ENCODE measurements at regions not wholly inside any gene's neighbourhood (a gene's known extent, or its start where the extent isn't known, plus 50 kb on each side); places are given as distances from the start of the nearest gene placed in this dataset.

GRCh38 chr2:6043238-6043637, 351.1 kb downstream of the SOX11 start:
- no peak for TF ChIP-seq POLR2A (IDR thresholded peaks at IDR 0.05)
- TF ChIP-seq, protein P1, sequence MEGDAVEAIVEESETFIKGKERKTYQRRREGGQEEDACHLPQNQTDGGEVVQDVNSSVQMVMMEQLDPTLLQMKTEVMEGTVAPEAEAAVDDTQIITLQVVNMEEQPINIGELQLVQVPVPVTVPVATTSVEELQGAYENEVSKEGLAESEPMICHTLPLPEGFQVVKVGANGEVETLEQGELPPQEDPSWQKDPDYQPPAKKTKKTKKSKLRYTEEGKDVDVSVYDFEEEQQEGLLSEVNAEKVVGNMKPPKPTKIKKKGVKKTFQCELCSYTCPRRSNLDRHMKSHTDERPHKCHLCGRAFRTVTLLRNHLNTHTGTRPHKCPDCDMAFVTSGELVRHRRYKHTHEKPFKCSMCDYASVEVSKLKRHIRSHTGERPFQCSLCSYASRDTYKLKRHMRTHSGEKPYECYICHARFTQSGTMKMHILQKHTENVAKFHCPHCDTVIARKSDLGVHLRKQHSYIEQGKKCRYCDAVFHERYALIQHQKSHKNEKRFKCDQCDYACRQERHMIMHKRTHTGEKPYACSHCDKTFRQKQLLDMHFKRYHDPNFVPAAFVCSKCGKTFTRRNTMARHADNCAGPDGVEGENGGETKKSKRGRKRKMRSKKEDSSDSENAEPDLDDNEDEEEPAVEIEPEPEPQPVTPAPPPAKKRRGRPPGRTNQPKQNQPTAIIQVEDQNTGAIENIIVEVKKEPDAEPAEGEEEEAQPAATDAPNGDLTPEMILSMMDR (IDR thresholded peaks at IDR 0.05), result no peak
- 82 to 100% methylated on average over 1 to 3 of the region's 9 CpGs for WGBS, 2 donors
- no peak for DNase-seq

DNA sequence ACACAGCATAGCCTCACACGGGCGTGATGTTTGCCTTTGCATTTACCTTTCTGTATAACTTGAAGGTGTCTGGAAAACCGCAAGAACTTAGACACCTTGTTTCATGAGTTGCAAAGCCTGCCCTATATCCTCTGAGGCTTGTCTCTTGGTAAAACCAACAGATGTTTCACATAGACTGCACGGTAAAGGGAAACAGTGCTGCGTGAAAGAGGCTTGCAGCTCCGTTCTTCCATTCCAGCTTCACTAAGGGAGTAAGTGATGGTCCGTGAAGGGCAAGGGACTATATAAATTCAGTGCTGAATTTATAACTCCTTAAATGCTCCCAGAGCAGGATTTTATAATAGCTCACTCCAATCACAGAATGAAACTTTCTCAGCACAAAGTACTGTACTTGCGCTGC, 360.5 kb downstream of the SOX11 start:
- no peaks in the 10 kb centered on the region for H3K9me3 ChIP-seq
- H3K4me3 ChIP-seq, result no peak overlapping the region
- no peak for DNase-seq
- H3K36me3 ChIP-seq, result no peaks in the 10 kb centered on the region
- H3K4me1 ChIP-seq, result no peaks in the 10 kb centered on the region
- no peaks in the 10 kb centered on the region for H3K27me3 ChIP-seq
- 64 to 67% methylated on average over 8 of the region's 8 CpGs for WGBS, 2 donors
- TF ChIP-seq, protein P1 (IDR thresholded peaks at IDR 0.05), result no peak
- no peak for TF ChIP-seq POLR2A (IDR thresholded peaks at IDR 0.05)
- intact Hi-C loops (cut with DNase I), result no loop called here
- no peak overlapping the region for H3K27ac ChIP-seq

More at GRCh38 chr2:6043238-6043637, 351.1 kb downstream of the SOX11 start:
- no peak overlapping the region for H3K4me3 ChIP-seq
- no peak overlapping the region for H3K27ac ChIP-seq
- intact Hi-C loops (cut with DNase I), result no loop called here
- H3K36me3 ChIP-seq, result no peaks in the 10 kb centered on the region
- H3K9me3 ChIP-seq, result peaks cover 0 to 27% (median 7%) of the 10 kb centered on the region in 3 donors
- H3K27me3 ChIP-seq, result no peaks in the 10 kb centered on the region
- H3K4me1 ChIP-seq, result no peaks in the 10 kb centered on the region

DNA sequence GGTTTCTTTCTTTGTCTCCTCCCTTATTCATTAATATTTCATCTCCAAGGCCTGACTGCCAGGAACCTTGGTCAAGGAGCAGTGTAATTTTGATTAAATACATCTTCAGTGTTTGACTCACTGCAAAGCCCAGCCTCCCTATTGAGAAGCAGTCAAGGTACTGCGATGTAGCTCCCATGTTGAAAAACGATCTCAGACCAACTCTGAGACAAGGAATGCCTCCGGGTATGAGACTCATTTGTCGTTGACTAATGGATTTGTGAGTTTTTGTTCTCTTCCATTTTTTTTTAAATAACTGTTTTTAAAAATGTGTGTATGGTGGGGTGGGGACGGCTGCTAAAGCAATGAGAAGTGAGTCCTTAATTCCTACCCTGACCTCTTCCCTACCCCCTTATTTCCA, 361.6 kb downstream of the SOX11 start:
- WGBS, 2 donors, result 32 to 41% methylated on average over 5 of the region's 5 CpGs

DNA sequence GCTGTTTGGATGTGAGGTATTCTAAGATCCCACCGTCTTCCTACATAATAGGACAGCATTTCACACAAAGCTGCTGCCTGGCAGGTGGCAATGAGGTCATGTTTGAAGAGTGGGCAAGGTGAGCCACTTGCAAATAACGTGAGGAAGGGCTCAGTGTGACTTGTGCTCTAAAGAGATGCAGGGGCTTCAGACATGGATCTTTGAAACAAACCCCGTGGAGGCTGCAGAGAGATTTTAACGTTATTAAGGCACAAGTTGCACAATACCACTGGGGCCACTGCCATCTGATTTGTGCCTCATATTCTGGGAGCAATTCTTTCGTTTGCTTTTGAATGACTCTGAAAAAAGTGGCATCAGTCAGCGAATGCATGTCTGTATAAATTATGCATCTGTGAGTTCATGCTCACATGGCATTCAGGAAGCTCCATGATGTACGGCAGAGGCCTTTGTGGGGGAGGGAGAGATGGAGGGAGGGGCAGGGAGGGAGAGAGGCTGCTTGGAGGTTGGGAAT, 362.0 kb downstream of the SOX11 start:
- H3K27ac ChIP-seq, result no peak overlapping the region
- no peaks in the 10 kb centered on the region for H3K9me3 ChIP-seq
- no peaks in the 10 kb centered on the region for H3K27me3 ChIP-seq
- no peak overlapping the region for H3K4me3 ChIP-seq
- TF ChIP-seq, protein P1 (IDR thresholded peaks at IDR 0.05), result no peak
- TF ChIP-seq POLR2A (IDR thresholded peaks at IDR 0.05), result no peak
- WGBS, 2 donors, result 18 to 30% methylated on average over 6 to 7 of the region's 7 CpGs
- intact Hi-C loops (cut with DNase I), result no loop called here
- no peaks in the 10 kb centered on the region for H3K4me1 ChIP-seq
- no peaks in the 10 kb centered on the region for H3K36me3 ChIP-seq
- DNase-seq, result no peak

More for the DNA sequence above, 361.6 kb downstream of the SOX11 start:
- intact Hi-C loops (cut with DNase I), result no loop called here
- DNase-seq, result no peak
- Histone ChIP-seq H3K9me3 (no peaks in the 10 kb centered on the region), H3K4me3 (no peak overlapping the region), H3K27ac (no peak overlapping the region), H3K36me3 (no peaks in the 10 kb centered on the region), H3K27me3 (no peaks in the 10 kb centered on the region), H3K4me1 (no peaks in the 10 kb centered on the region)
- no peak for TF ChIP-seq POLR2A (IDR thresholded peaks at IDR 0.05)
- TF ChIP-seq, protein P1 (IDR thresholded peaks at IDR 0.05), result no peak

DNA sequence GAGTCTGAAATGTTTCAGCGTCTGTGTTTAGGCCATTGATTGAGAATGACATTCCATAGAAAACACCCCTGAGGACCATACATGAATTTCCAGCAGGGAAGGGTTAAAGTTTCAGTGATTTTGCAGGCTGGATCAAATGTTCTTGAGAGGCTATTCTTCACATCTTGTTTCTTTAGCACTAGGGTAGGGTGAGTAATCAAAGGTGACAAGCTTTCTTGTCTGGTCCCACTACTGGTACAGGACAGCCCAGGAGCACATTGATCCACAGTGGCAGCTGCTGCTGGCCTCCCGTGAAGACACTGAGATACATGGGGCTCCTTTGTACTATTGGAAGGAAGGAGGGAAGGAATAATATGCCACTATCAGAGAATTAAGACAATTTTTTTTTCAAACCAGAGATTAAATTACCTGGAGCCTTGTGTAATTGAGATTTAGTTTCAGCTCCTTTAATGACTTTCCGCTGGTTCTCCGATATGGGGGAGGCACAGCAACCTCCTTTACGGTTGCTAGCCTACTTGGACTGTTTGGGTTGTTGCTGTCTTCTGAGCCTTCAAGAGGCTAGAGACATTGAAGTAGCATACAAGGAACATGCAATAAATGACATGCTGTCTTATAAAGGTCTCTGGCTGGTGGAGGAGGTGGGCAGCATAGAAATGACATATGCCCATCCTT, 368.9 kb downstream of the SOX11 start:
- no peak overlapping the region for H3K27ac ChIP-seq
- H3K9me3 ChIP-seq, result no peaks in the 10 kb centered on the region
- WGBS, 2 donors, result 81 to 83% methylated on average over 5 of the region's 5 CpGs
- no peak overlapping the region for H3K4me3 ChIP-seq
- no peaks in the 10 kb centered on the region for H3K36me3 ChIP-seq
- intact Hi-C loops (cut with DNase I), result no loop called here
- TF ChIP-seq, protein P1 (IDR thresholded peaks at IDR 0.05), result no peak
- no peak for TF ChIP-seq POLR2A (IDR thresholded peaks at IDR 0.05)
- no peak for DNase-seq
- H3K4me1 ChIP-seq, result no peaks in the 10 kb centered on the region
- no peaks in the 10 kb centered on the region for H3K27me3 ChIP-seq

Data from esophagus squamous epithelium (tissue), 5 donors.